Daoy (cell line): ENCODE measurements at regions not wholly inside any gene's neighbourhood (a gene's known extent, or its start where the extent isn't known, plus 50 kb on each side); places are given as distances from the start of the nearest gene placed in this dataset.

ENCODE experiments used
- DNase-seq: peaks from one replicate; pipeline ENCODE4 v3.0.0-alpha.2; 2015; ENCODE audit warnings: low read depth

DNA sequence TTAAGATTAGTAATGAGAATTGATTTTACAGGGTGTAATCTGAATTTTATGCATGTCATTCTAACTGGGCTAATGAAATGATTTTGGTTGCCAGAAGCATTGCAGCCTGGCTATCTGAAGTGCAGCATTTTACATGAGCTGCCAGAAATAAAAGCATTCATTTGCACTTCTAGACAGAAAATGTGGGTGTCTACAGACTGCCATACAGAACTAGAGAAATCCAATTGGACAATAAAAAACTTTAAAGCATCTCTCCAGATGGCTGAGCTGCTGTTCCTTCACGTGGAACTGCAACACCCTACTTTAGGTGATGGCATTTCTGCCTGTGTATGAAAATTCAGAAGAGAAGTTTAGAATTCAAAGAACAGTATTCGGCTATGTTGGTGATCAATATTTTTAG, 450.1 kb upstream of the SLITRK1 start:
- no peak for DNase-seq

GRCh38 chr13:84315527-84315926, 433.3 kb upstream of the SLITRK1 start:
- DNase-seq: no peak

GRCh38 chr13:84303035-84303434, 420.8 kb upstream of the SLITRK1 start:
- no peak for DNase-seq

- DNase-seq: no peak
Measured at GRCh38 chr13:84297251-84297650, 415.0 kb upstream of the SLITRK1 start.

- DNase-seq: no peak
Measured at GRCh38 chr13:84296401-84296800, 414.1 kb upstream of the SLITRK1 start.

GRCh38 chr13:84294576-84294975, 412.3 kb upstream of the SLITRK1 start:
- DNase-seq: no peak

- no peak for DNase-seq
Measured at GRCh38 chr13:84290386-84290785, 408.1 kb upstream of the SLITRK1 start.

DNA sequence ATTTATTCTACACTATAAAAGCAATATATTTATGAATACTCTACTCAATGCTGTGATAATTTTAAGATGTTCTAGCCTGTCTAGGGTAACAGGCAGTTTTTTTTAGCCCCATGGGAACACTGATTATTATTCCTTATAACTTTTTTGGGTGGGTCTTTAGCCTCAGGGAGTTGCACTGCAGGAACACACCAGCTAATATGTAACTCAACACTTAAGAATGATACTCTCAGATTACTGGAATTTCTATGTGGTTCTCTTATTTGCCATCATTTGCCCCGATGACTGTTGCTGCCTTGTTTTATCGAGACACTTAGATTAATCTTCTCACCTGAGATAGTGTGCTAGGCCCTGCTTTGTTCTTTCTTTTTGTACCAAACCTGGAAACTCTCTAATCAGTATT, 396.9 kb upstream of the SLITRK1 start:
- DNase-seq: no peak

- no peak for DNase-seq
Measured at GRCh38 chr13:84272877-84273562, 390.7 kb upstream of the SLITRK1 start.

GRCh38 chr13:84265257-84265764, 383.0 kb upstream of the SLITRK1 start:
- DNase-seq: no peak

- no peak for DNase-seq
Measured at GRCh38 chr13:84263354-84264069, 381.2 kb upstream of the SLITRK1 start.

DNA sequence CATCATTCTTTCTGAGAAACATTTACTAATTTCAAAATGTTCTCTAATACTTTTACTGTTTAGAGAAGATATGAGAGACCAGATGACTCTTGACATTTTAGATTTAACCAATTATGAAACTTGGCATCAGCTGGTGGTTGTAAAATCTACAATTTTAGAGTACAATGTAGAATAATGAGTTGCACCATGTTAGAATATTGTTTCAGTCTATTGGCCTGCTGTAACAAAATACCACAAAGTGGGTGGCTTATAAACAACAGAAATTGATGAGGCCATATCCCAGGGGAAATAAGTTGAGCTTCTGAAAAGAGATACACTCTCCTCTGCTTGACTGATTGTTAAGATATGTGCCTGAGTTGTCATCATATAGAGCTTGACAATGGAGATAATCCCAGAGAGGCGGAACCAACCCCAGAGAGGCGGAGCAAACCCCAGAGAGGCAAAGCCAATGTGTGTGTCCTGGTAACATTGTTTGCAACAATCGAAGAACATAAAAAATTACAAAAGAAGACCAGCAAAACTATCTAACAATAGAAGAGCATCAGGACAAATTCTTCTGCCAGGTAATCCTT, 373.0 kb upstream of the SLITRK1 start:
- DNase-seq: no peak

- DNase-seq: no peak
Measured at GRCh38 chr13:84249463-84249862, 367.2 kb upstream of the SLITRK1 start.

DNA sequence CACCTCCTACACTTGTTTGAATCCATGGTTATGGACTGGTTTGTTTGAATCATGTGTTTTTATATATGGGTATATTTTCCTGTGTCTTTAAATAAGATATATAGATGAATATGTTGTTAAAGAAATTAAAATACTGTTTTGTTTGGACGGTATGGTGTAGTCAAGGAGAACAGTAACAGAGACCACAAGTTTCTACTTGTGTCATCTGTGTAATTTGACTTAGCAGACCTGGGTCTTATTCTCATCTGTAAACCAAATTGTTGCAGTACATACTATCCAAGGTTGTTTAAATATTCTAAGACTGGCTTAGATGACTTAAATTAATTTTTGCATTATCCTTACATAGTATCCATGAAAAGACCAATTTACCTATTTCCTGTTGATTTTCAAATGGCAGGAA, 361.1 kb upstream of the SLITRK1 start:
- no peak for DNase-seq

- DNase-seq: no peak
Measured at GRCh38 chr13:84239032-84239431, 356.8 kb upstream of the SLITRK1 start.

- DNase-seq: no peak
Measured at GRCh38 chr13:84238381-84238780, 356.1 kb upstream of the SLITRK1 start.

DNA sequence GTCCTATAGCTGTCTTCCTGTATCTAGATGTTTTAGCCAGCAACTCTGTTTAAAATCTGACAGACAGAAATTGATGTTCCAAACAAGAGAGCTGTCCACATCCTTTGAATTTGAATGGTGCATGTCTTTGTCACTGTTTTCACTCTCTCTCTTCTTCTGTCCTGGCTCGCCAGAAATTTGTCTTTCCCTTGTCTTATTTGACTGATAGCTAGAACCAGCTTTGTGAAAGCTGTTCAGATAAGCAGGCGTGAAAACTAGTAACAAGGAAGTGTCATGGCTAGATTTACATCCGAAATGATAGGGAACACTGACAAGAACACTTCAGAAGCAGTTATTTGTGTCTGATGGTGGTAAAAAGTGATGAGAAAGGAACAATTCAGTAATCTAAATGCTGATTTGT, 354.9 kb upstream of the SLITRK1 start:
- DNase-seq: no peak

GRCh38 chr13:84234416-84234815, 352.1 kb upstream of the SLITRK1 start:
- no peak for DNase-seq

GRCh38 chr13:84230568-84230967, 348.3 kb upstream of the SLITRK1 start:
- no peak for DNase-seq

GRCh38 chr13:84211048-84211447, 328.8 kb upstream of the SLITRK1 start:
- DNase-seq: no peak

GRCh38 chr13:84208246-84208910, 326.1 kb upstream of the SLITRK1 start:
- DNase-seq: no peak

DNA sequence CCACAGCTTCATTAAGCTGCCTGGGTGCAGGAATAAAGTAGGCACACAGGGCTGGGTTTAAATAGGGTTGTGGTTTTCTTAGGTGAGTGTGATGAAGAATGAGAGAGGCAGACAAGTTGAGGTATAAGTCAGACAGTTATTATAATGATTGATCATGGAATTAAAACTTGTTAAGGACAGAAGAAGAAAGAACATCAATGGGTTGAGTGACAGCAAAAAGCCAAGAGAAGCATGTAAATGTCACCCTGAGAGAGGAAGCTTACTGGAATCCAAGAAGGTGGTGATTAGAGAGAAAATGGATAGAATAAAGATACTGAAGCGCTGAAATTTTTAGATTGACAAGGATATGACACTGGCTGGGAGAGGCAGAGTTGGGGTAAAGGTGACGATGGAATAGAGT, 325.2 kb upstream of the SLITRK1 start:
- no peak for DNase-seq

- no peak for DNase-seq
Measured at GRCh38 chr13:84200971-84201370, 318.7 kb upstream of the SLITRK1 start.
